ENCODE measurements at regions not wholly inside any gene's neighbourhood (a gene's known extent, or its start where the extent isn't known, plus 50 kb on each side); places are given as distances from the start of the nearest gene placed in this dataset.
A peak's percentile ranks its signal among the peaks of the same experiment; 100 is the strongest.

- no peak for DNase-seq
Measured at GRCh38 chr6:105645156-105645555, 242.3 kb upstream of the PREP start.

GRCh38 chr6:105644691-105645090, 241.8 kb upstream of the PREP start:
- no peak for DNase-seq

- peak in 2 of 4 experiments; percentile 18 to 33 for DNase-seq
Measured at GRCh38 chr6:105644073-105644489, 241.2 kb upstream of the PREP start.

GRCh38 chr6:105642708-105643107, 239.8 kb upstream of the PREP start:
- no peak for DNase-seq

- DNase-seq, result no peak
Measured at GRCh38 chr6:105641504-105641903, 238.6 kb upstream of the PREP start.

GRCh38 chr6:105639124-105639523, 236.2 kb upstream of the PREP start:
- DNase-seq, result no peak

GRCh38 chr6:105633814-105634213, 230.9 kb upstream of the PREP start:
- DNase-seq, result no peak

- no peak for DNase-seq
Measured at GRCh38 chr6:105628156-105628860, 225.4 kb upstream of the PREP start.

- DNase-seq, result no peak
Measured at GRCh38 chr6:105626295-105627158, 223.6 kb upstream of the PREP start.

- DNase-seq, result no peak
Measured at GRCh38 chr6:105624021-105624420, 221.1 kb upstream of the PREP start.

- no peak for DNase-seq
Measured at GRCh38 chr6:105622226-105622625, 219.3 kb upstream of the PREP start.

- no peak for DNase-seq
Measured at GRCh38 chr6:105621564-105622175, 218.8 kb upstream of the PREP start.

GRCh38 chr6:105620878-105621277, 218.0 kb upstream of the PREP start:
- DNase-seq, result no peak

- DNase-seq, result no peak
Measured at GRCh38 chr6:105619971-105620741, 217.3 kb upstream of the PREP start.

GRCh38 chr6:105618247-105618646, 215.4 kb upstream of the PREP start:
- DNase-seq, result no peak

- DNase-seq, result peak; percentile 32 to 67 (median 58)
Measured at GRCh38 chr6:105616521-105616920, 213.6 kb upstream of the PREP start.

GRCh38 chr6:105611606-105612005, 208.7 kb upstream of the PREP start:
- DNase-seq, result peak; percentile 6 to 52 (median 45)

GRCh38 chr6:105609375-105609991, 206.6 kb upstream of the PREP start:
- DNase-seq, result no peak

GRCh38 chr6:105608711-105609374, 206.0 kb upstream of the PREP start:
- DNase-seq, result no peak

GRCh38 chr6:105607636-105608621, 205.0 kb upstream of the PREP start:
- DNase-seq, result no peak

All from suppressor macrophage (primary cell).